GM12878 (cell line): ENCODE measurements at regions not wholly inside any gene's neighbourhood (a gene's known extent, or its start where the extent isn't known, plus 50 kb on each side); places are given as distances from the start of the nearest gene placed in this dataset.

ENCODE experiments used
- ATAC-seq: fragments of 200-7000 bp; cut with Tn5 transposase; 3 replicates; pipeline ENCODE4 v1.9.1; 2020; ENCODE audit warnings: mild to moderate bottlenecking, moderate library complexity
- BruUV-seq: library from RNA; stranded (reverse); fragments of 400-500 nt; replicated peaks from 2 replicates; lab custom pipeline; 2021; lab: Mats Ljungman, UMichigan
- CTCF ChIA-PET: fragments of 300-600 bp; sonication (Branson Sonifier 250); formaldehyde crosslinking; extraction: SDS; loops from one replicate; lab custom pipeline; 2021; ENCODE audit warnings: inconsistent platforms; lab: Yijun Ruan, JAX
- POLR2A ChIA-PET: fragments of 350-600 bp; formaldehyde crosslinking; extraction: SDS; loops from one replicate; lab custom pipeline; 2021; ENCODE audit warnings: inconsistent platforms; lab: Charles Lee
- RAD21 ChIA-PET: fragments of 300-600 bp; sonication (Branson Sonifier 250); formaldehyde crosslinking; loops from one replicate; lab custom pipeline; 2023; ENCODE audit warnings: antibody characterized with exemption; ENCODE audit not compliant: unreplicated experiment; lab: Charles Lee
- SMC1A ChIA-PET: fragments of 300-600 bp; sonication (Branson Sonifier 250); formaldehyde crosslinking; loops from one replicate; lab custom pipeline; 2023; ENCODE audit not compliant: unreplicated experiment, uncharacterized antibody; lab: Charles Lee
- DNase-seq: peaks from one replicate; pipeline ENCODE4 v3.0.0-alpha.2; 2011; ENCODE audit warnings: low read depth, low spot score
- FAIRE-seq: peaks from 3 replicates; lab custom pipeline; 2011; peaks lifted over from hg19 to GRCh38; lab: Jason Lieb, UNC
- H2AFZ ChIP-seq: 2 replicates; pipeline ENCODE4 v1.6.0; 2011; ENCODE audit warnings: low read depth, low read length, control low read depth; ENCODE audit not compliant: control insufficient read depth
- H3K27ac ChIP-seq: 2 replicates; pipeline ENCODE4 v1.5.1; 2011; ENCODE audit warnings: control low read depth; ENCODE audit not compliant: control insufficient read depth, insufficient read depth
- H3K27me3 ChIP-seq, 2 experiments: replicated peaks in 1 of 2; 2 replicates each; pipeline versions ENCODE4 v1.6.0 to v1.6.1; 2011; ENCODE audit warnings: low read length in 1 of 2; ENCODE audit not compliant: control insufficient read depth in 2 of 2, insufficient read depth in 2 of 2
- H3K36me3 ChIP-seq, 2 experiments: 2 replicates each; pipeline ENCODE4 v1.5.1; 2011; ENCODE audit warnings: low read length in 1 of 2; ENCODE audit not compliant: control insufficient read depth in 2 of 2, insufficient read depth in 2 of 2
- H3K4me1 ChIP-seq: 2 replicates; pipeline ENCODE4 v1.6.1; 2011; ENCODE audit warnings: mild to moderate bottlenecking, low read length, moderate library complexity, mixed read lengths; ENCODE audit not compliant: control insufficient read depth, insufficient read depth
- H3K4me2 ChIP-seq: 2 replicates; pipeline ENCODE4 v1.6.0; 2011; ENCODE audit warnings: control low read depth; ENCODE audit not compliant: control insufficient read depth, insufficient read depth
- H3K4me3 ChIP-seq: fragments of 200-600 bp; sonication (generic); 2 replicates; pipeline ENCODE4 v1.5.1; 2016
- H3K79me2 ChIP-seq: 2 replicates; pipeline ENCODE4 v1.6.0; 2011; ENCODE audit warnings: low read length; ENCODE audit not compliant: control insufficient read depth, insufficient read depth
- H3K9ac ChIP-seq: 2 replicates; pipeline ENCODE4 v1.8.0; 2011; ENCODE audit warnings: low read length, control low read depth, mixed read lengths; ENCODE audit not compliant: control insufficient read depth, insufficient read depth
- H3K9me3 ChIP-seq: replicated peaks from 3 replicates; pipeline ENCODE4 v1.5.1; 2011; ENCODE audit warnings: mild to moderate bottlenecking, low read length; ENCODE audit not compliant: control insufficient read depth, insufficient read depth
- H4K20me1 ChIP-seq: 2 replicates; pipeline ENCODE4 v1.6.0; 2011; ENCODE audit not compliant: control insufficient read depth, insufficient read depth
- ATF3 ChIP-seq: IDR thresholded peaks from 2 replicates; pipeline ENCODE4 v1.6.1; 2011; ENCODE audit warnings: low read depth, mild to moderate bottlenecking, low read length, moderate library complexity, borderline replicate concordance; ENCODE audit errors: extremely low read depth
- CHD4 ChIP-seq: fragments of 200-600 bp; sonication (generic); IDR thresholded peaks from 2 replicates; pipeline ENCODE4 v1.6.1; 2016; ENCODE audit warnings: mild to moderate bottlenecking
- HDAC2 ChIP-seq: fragments of 200-600 bp; sonication (generic); IDR thresholded peaks from 2 replicates; pipeline ENCODE4 v1.6.1; 2017
- MTA2 ChIP-seq: fragments of 450-650 bp; IDR thresholded peaks from 2 replicates; pipeline ENCODE4 v1.6.1; 2016; ENCODE audit warnings: low read depth, mild to moderate bottlenecking, moderate library complexity
- PML ChIP-seq: IDR thresholded peaks from 2 replicates; pipeline ENCODE4 v1.6.1; 2012; ENCODE audit warnings: low read length, inconsistent platforms
- SIN3A ChIP-seq: IDR thresholded peaks from 2 replicates; pipeline ENCODE4 v1.6.1; 2012; ENCODE audit warnings: low read depth, low read length, improper control_type of control experiment
- SUZ12 ChIP-seq: fragments of 200-600 bp; sonication (generic); IDR thresholded peaks from one replicate; pipeline ENCODE4 v1.6.1; 2018; ENCODE audit warnings: antibody characterized with exemption, mild to moderate bottlenecking; ENCODE audit not compliant: unreplicated experiment
- WGBS: methylation state at CpG from one replicate; pipeline ENCODE4 v1.1.6; 2016; ENCODE audit warnings: low lambda C conversion rate; ENCODE audit not compliant: insufficient replicate concordance, insufficient coverage; ENCODE audit errors: missing lambda C conversion rate; 5-methylcytosine and 5-hydroxymethylcytosine counted together
- in situ Hi-C: fragments of 300-500 bp; cut with MboI; formaldehyde crosslinking; loops from 9 replicates; pipeline ENCODE4 v1.14.3; 2018; ENCODE audit warnings: mixed read lengths
- intact Hi-C: fragments of 100-400 bp; cut with micrococcal nuclease; formaldehyde crosslinking; loops from one replicate; pipeline ENCODE4 v1.14.2; 2022; ENCODE audit not compliant: unreplicated experiment

- no peak for DNase-seq
- ATAC-seq: no peak; the same call in 2 of the 3 replicates
- CTCF ChIA-PET: interaction anchor here (1.5 kb wide), 1 partner anchor 426 kb away, joined by 4 read pairs; no protein-coding TSS in a partner anchor
- RAD21 ChIA-PET: interaction anchor here (1.0 kb wide), 1 partner anchor 250 kb away, joined by 4 read pairs; no protein-coding TSS in a partner anchor
- H3K27me3 ChIP-seq: no peaks in the 10 kb centered on the region
- intact Hi-C loops (loop anchor here (10.0 kb wide), 1 partner anchor 1608 kb away; no protein-coding TSS in a partner anchor), in situ Hi-C loops (no loop called here)
- H3K4me2 ChIP-seq: no peak overlapping the region
- no peak overlapping the region for H3K9ac ChIP-seq
- no peaks in the 10 kb centered on the region for H3K9me3 ChIP-seq
- POLR2A ChIA-PET: no interaction called here
- FAIRE-seq: no peak
- 69% methylated on average over 1 of the region's 1 CpG for WGBS
- H3K4me1 ChIP-seq: no peaks in the 10 kb centered on the region
- H4K20me1 ChIP-seq: no peaks in the 10 kb centered on the region
- H3K4me3 ChIP-seq: no peak overlapping the region
- SMC1A ChIA-PET: no interaction called here
- H3K79me2 ChIP-seq: no peaks in the 10 kb centered on the region
- no peak overlapping the region for H3K27ac ChIP-seq
- no TSS peak for BruUV-seq
- H2AFZ ChIP-seq: peak overlapping the region; percentile 10; the same call in 1 of the 2 replicates
- no peak for TF ChIP-seq CHD4
- TF ChIP-seq PML: no peak
- no peak for TF ChIP-seq SIN3A
- TF ChIP-seq HDAC2: no peak
- TF ChIP-seq SUZ12: no peak
- TF ChIP-seq ATF3: no peak
- TF ChIP-seq MTA2: no peak
- H3K36me3 ChIP-seq: no peaks in the 10 kb centered on the region
These were observed 155.4 kb upstream of the GBE1 start for GRCh38 chr3:81916890-81917289.
